ENCODE measurements at regions not wholly inside any gene's neighbourhood (a gene's known extent, or its start where the extent isn't known, plus 50 kb on each side); places are given as distances from the start of the nearest gene placed in this dataset.

DNA sequence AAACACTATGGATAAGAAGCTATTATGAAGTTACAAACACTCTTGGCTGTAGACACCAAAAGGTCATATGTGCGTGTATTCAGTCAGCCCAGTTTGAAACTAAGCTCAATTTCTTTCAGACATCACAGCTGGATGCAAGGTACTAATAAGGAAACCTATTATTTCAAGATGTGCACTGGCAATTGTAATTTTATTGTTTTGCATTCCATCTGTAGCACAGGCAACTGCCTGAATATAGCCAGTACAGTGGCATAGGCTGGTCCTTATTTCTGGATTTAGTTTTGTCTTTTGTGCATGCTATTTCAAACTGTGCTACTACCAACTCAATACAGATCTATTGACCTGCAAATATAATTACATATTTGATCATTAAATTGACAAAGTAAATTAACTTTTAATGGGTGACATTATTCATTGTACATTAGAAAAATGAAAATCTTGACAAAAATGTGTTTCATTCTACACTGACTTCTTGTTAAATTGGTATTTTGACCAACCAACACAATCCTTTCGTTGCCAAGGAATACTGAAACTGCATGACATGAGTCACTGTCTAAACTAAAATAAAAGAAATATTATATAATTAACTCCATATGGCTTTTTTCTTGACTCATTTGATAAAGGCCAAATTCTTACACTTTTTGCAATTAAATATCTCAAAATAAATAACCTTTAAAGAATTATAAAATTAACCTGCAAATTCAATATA, 594.3 kb upstream of the ADGRL3 start:
- intact Hi-C loops (cut with DNase I; ENCODE audit: low total_unique reads): no loop called here
- H3K4me3 ChIP-seq (ENCODE audit: low read depth, poor library complexity, severe bottlenecking): no peak overlapping the region
- DNase-seq (ENCODE audit: low spot score in 2 of 2): no peak
- 56 to 58% methylated on average over 2 of the region's 2 CpGs for WGBS, 2 donors
- TF ChIP-seq, protein P1, sequence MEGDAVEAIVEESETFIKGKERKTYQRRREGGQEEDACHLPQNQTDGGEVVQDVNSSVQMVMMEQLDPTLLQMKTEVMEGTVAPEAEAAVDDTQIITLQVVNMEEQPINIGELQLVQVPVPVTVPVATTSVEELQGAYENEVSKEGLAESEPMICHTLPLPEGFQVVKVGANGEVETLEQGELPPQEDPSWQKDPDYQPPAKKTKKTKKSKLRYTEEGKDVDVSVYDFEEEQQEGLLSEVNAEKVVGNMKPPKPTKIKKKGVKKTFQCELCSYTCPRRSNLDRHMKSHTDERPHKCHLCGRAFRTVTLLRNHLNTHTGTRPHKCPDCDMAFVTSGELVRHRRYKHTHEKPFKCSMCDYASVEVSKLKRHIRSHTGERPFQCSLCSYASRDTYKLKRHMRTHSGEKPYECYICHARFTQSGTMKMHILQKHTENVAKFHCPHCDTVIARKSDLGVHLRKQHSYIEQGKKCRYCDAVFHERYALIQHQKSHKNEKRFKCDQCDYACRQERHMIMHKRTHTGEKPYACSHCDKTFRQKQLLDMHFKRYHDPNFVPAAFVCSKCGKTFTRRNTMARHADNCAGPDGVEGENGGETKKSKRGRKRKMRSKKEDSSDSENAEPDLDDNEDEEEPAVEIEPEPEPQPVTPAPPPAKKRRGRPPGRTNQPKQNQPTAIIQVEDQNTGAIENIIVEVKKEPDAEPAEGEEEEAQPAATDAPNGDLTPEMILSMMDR (IDR thresholded peaks at IDR 0.05): no peak
- TF ChIP-seq POLR2A (IDR thresholded peaks at IDR 0.05): no peak

DNA sequence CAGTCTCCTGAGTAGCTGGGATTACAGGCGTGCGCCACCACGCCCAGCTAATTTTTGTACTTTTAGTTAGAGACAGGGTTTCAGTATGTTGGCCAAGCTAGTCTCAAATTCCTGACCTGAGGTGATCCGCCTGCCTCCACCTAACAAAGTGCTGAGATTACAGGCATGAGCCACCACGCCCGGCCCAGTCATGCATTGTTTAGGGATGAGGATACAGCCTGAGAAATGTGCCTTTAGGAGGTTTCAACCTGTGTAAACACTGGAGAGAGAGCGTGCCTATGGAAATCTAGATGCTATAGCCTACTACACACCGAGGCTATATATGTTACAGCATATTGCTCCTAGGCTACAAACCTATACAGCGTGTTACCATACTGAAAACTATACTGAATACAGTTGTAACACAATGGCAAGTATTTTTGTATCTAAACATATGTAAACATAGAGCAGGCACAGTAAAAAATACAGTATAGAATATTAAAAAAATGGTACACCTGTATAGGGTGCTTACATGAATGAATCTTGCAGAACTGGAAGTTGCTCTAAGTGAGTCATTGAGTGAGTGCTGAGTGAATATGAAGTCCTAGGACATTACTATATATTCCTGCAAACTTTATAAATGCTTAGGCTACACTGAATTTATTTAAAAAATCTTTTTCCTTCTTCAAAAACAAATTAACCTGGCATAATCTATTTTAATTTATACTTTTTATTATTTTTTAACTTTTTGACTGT, 588.2 kb upstream of the ADGRL3 start:
- DNase-seq (ENCODE audit: low spot score in 2 of 2): no peak
- no peak overlapping the region for H3K4me3 ChIP-seq (ENCODE audit: low read depth, poor library complexity, severe bottlenecking)
- WGBS, 2 donors: 78 to 80% methylated on average over 9 of the region's 9 CpGs
- TF ChIP-seq, protein P1 (IDR thresholded peaks at IDR 0.05): no peak
- no peak for TF ChIP-seq POLR2A (IDR thresholded peaks at IDR 0.05)
- intact Hi-C loops (cut with DNase I; ENCODE audit: low total_unique reads): no loop called here

DNA sequence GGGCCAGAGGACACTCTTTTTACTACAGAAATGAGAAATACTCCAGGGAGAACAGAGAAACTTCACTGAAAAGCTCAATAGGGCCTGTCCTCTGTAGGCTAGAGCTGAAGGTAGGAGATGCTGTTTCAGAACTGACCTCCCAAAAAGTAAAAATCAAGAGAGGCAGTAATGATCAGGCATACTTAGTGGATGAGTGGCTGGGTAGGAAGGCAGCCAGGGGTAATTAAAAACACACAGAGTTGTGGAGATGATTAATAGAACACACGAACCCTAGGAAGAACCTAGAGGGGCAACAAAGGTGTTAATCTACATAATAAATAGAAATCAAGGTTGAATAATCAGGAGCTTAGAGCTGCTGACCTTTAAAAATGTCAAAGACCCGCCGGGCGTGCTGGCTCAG, 582.4 kb upstream of the ADGRL3 start:
- intact Hi-C loops (cut with DNase I; ENCODE audit: low total_unique reads): no loop called here
- TF ChIP-seq POLR2A (IDR thresholded peaks at IDR 0.05): no peak
- TF ChIP-seq, protein P1 (IDR thresholded peaks at IDR 0.05): no peak
- 82 to 84% methylated on average over 4 of the region's 4 CpGs for WGBS, 2 donors
- no peak for DNase-seq (ENCODE audit: low spot score in 2 of 2)
- no peak overlapping the region for H3K4me3 ChIP-seq (ENCODE audit: low read depth, poor library complexity, severe bottlenecking)

DNA sequence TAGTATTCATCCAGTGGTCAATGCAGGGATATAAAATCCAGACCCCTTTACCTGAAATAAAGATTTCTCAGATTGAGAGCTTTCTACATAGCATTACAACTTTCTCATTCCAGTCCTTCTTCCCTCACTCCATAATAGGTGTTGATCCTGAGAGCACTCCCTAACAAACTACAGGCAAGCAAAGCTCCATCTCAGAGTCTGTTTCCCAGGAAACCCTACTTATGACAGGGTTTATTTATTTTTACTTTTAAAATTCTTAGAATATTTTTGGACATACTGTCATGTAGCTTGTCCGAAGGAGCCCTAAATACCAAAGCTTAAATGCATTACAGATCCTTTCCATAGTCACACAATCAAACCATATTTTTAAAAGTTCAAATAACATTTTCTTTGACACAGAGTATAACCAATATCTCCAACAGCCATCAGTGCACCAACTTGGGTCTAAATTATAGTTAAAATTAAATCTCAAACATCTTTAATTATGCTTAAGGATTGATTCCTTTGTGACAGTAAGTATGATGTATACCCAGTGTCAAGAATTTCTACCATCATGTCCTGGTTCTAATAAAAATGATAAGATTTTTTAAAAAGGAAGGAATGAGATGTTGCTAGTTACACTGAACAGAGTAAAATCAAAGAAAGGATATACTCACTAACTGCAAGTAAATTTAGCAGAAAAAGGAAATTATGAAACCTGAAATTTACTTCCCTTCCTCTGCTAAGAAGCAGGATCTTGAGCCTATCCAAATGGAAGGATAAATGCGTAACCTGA, 580.4 kb upstream of the ADGRL3 start:
- no peak overlapping the region for H3K4me3 ChIP-seq (ENCODE audit: low read depth, poor library complexity, severe bottlenecking)
- intact Hi-C loops (cut with DNase I; ENCODE audit: low total_unique reads): no loop called here
- 61 to 62% methylated on average over 2 of the region's 2 CpGs for WGBS, 2 donors
- no peak for DNase-seq (ENCODE audit: low spot score in 2 of 2)
- TF ChIP-seq, protein P1 (IDR thresholded peaks at IDR 0.05): no peak
- TF ChIP-seq POLR2A (IDR thresholded peaks at IDR 0.05): no peak

DNA sequence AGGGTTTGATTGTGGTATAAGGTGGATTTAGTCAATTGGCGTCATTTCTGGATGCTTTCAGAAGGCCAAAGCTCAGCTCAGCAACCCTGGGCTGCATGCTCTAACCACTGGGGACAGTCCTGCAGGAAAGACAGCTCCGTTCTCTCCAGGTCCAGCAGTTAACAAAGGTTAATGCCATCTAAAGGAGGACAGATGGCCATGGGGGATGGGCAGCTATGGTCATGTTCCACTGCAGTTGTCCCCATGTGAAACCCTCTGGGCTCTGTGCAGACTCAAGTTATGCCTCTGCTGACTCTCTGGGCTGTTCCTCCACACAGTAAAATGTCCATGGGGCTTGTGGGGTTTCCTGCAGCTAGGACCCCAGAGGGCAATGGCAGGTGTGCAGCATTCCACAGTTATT, 562.1 kb upstream of the ADGRL3 start:
- no peak overlapping the region for H3K4me3 ChIP-seq (ENCODE audit: low read depth, poor library complexity, severe bottlenecking)
- intact Hi-C loops (cut with DNase I; ENCODE audit: low total_unique reads): no loop called here
- 84% methylated on average over 2 of the region's 2 CpGs for WGBS, 2 donors
- DNase-seq (ENCODE audit: low spot score in 2 of 2): no peak
- no peak for TF ChIP-seq POLR2A (IDR thresholded peaks at IDR 0.05)
- TF ChIP-seq, protein P1 (IDR thresholded peaks at IDR 0.05): no peak

Measured in lower leg skin (tissue), 4 donors.